Endothelial cell of umbilical vein (primary cell): ENCODE measurements at regions not wholly inside any gene's neighbourhood (a gene's known extent, or its start where the extent isn't known, plus 50 kb on each side); places are given as distances from the start of the nearest gene placed in this dataset.
"Not testable (repeated sequence)": the region's sequence is repeated elsewhere in the genome, so short reads cannot be mapped to it uniquely, and the experiment has no call there.

Source experiments
- BruUV-seq: library from RNA; stranded (reverse); fragments of 400-500 nt; replicated peaks from 2 replicates; lab custom pipeline; 2021; lab: Mats Ljungman, UMichigan
- CTCF ChIA-PET: fragments of 300-600, 350-600 bp; sonication (Branson Sonifier 250); formaldehyde crosslinking; loops from one replicate; lab custom pipeline; 2021; ENCODE audit warnings: antibody characterized with exemption, inconsistent platforms; lab: Charles Lee
- POLR2A ChIA-PET: fragments of 300-600, 350-600 bp; sonication (Branson Sonifier 250); formaldehyde crosslinking; loops from one replicate; lab custom pipeline; 2021; ENCODE audit warnings: antibody characterized with exemption, inconsistent platforms; lab: Charles Lee
- DNase-seq: peaks from one replicate; pipeline ENCODE4 v3.0.0-alpha.2; 2011; ENCODE audit warnings: low read depth, low spot score
- FAIRE-seq: peaks from 2 replicates; lab custom pipeline; 2011; peaks lifted over from hg19 to GRCh38; lab: Jason Lieb, UNC
- H2AFZ ChIP-seq: 2 replicates; pipeline ENCODE4 v1.6.0; 2012; ENCODE audit warnings: low read depth, low read length, control low read depth, inconsistent platforms
- H3K27ac ChIP-seq: 2 replicates; pipeline ENCODE4 v1.5.1; 2011; ENCODE audit warnings: low read depth, mild to moderate bottlenecking, control low read depth, low read length, moderate library complexity; ENCODE audit not compliant: insufficient read depth
- H3K27me3 ChIP-seq, 2 experiments: 2 replicates each; pipeline versions ENCODE4 v1.6.0 to v1.6.1; 2011; ENCODE audit warnings: low read length in 2 of 2, mixed read lengths in 1 of 2; ENCODE audit not compliant: control insufficient read depth in 2 of 2, insufficient read depth in 2 of 2
- H3K36me3 ChIP-seq, 2 experiments: 2 replicates in 1 of 2; 3 replicates in 1 of 2; pipeline ENCODE4 v1.5.1; 2011; ENCODE audit warnings: low read length in 2 of 2, mild to moderate bottlenecking in 1 of 2, moderate library complexity in 1 of 2; ENCODE audit not compliant: control insufficient read depth in 2 of 2, insufficient read depth in 2 of 2; ENCODE audit errors: extremely low read depth in 1 of 2
- H3K4me1 ChIP-seq: 3 replicates; pipeline ENCODE4 v1.5.1; 2011; ENCODE audit warnings: mild to moderate bottlenecking, low read length; ENCODE audit not compliant: control insufficient read depth, insufficient read depth; ENCODE audit errors: extremely low read depth
- H3K4me2 ChIP-seq: 2 replicates; pipeline ENCODE4 v1.6.1; 2011; ENCODE audit warnings: low read length, control low read depth, mixed read lengths; ENCODE audit not compliant: insufficient read depth
- H3K4me3 ChIP-seq, 3 experiments: fragments of 200-600 bp in 1 of 3; sonication (generic), shearing (Covaris generic) in 1 of 3; replicated peaks in 1 of 3; 2 replicates each; pipeline ENCODE4 v1.5.1; 2011 to 2016; ENCODE audit warnings: control low read depth in 3 of 3, low read length in 3 of 3, mild to moderate bottlenecking in 2 of 3, inconsistent platforms in 1 of 3, low read depth in 1 of 3, moderate library complexity in 1 of 3; ENCODE audit not compliant: insufficient read depth in 1 of 3
- H3K79me2 ChIP-seq: 2 replicates; pipeline ENCODE4 v1.6.0; 2012; ENCODE audit warnings: low read length, inconsistent platforms; ENCODE audit not compliant: control insufficient read depth, insufficient read depth
- H3K9ac ChIP-seq: replicated peaks from 2 replicates; pipeline ENCODE3; 2011; ENCODE audit warnings: low read length, control low read depth; ENCODE audit not compliant: insufficient read depth; ENCODE audit errors: extremely low read depth
- H3K9me1 ChIP-seq: replicated peaks from 3 replicates; pipeline ENCODE4 v1.6.0; 2011; ENCODE audit warnings: mild to moderate bottlenecking, low read length; ENCODE audit not compliant: control insufficient read depth, insufficient read depth; ENCODE audit errors: extremely low read depth
- H3K9me3 ChIP-seq: replicated peaks from 2 replicates; pipeline ENCODE4 v1.5.1; 2012; ENCODE audit warnings: low read length, inconsistent platforms; ENCODE audit not compliant: control insufficient read depth, insufficient read depth
- H4K20me1 ChIP-seq: replicated peaks from 2 replicates; pipeline ENCODE3; 2011; ENCODE audit warnings: mild to moderate bottlenecking, low read length; ENCODE audit not compliant: control insufficient read depth, insufficient read depth; ENCODE audit errors: extremely low read depth
- FOS ChIP-seq: IDR thresholded peaks from 2 replicates; pipeline ENCODE4 v1.6.1; 2011; ENCODE audit warnings: mild to moderate bottlenecking, low read length, moderate library complexity, borderline replicate concordance; ENCODE audit not compliant: insufficient read depth
- GATA2 ChIP-seq: IDR thresholded peaks from 2 replicates; pipeline ENCODE4 v1.7.0; 2011; ENCODE audit warnings: low read depth, mild to moderate bottlenecking, moderate library complexity, mixed read lengths, low read length; ENCODE audit not compliant: insufficient read length, insufficient read depth
- JUN ChIP-seq: IDR thresholded peaks from 2 replicates; pipeline ENCODE4 v1.6.1; 2011; ENCODE audit warnings: borderline replicate concordance, low read depth; ENCODE audit not compliant: insufficient read length, insufficient read depth
- MYC ChIP-seq: IDR thresholded peaks from one replicate; pipeline ENCODE4 v1.6.1; 2011; ENCODE audit warnings: mild to moderate bottlenecking, low read depth, low read length
- POLR2A ChIP-seq: IDR thresholded peaks from 2 replicates; pipeline ENCODE4 v1.6.1; 2012; ENCODE audit warnings: low read depth, mild to moderate bottlenecking, control low read depth, low read length
- dilution Hi-C: fragments of 300-500 bp; cut with MboI; formaldehyde crosslinking; loops from one replicate; pipeline ENCODE4 v1.15.0; 2019; ENCODE audit warnings: low sequenced_read_pairs; ENCODE audit not compliant: extremely low pct_ligation_motif_present
- intact Hi-C: fragments of 100-400 bp; cut with micrococcal nuclease; formaldehyde crosslinking; loops from one replicate; pipeline ENCODE4 v1.10.0; 2022
- TF ChIP-seq, protein P1 (sequence below): IDR thresholded peaks from 2 replicates; pipeline ENCODE4 v1.6.1; 2011; ENCODE audit not compliant: insufficient read depth, insufficient read length

DNA sequence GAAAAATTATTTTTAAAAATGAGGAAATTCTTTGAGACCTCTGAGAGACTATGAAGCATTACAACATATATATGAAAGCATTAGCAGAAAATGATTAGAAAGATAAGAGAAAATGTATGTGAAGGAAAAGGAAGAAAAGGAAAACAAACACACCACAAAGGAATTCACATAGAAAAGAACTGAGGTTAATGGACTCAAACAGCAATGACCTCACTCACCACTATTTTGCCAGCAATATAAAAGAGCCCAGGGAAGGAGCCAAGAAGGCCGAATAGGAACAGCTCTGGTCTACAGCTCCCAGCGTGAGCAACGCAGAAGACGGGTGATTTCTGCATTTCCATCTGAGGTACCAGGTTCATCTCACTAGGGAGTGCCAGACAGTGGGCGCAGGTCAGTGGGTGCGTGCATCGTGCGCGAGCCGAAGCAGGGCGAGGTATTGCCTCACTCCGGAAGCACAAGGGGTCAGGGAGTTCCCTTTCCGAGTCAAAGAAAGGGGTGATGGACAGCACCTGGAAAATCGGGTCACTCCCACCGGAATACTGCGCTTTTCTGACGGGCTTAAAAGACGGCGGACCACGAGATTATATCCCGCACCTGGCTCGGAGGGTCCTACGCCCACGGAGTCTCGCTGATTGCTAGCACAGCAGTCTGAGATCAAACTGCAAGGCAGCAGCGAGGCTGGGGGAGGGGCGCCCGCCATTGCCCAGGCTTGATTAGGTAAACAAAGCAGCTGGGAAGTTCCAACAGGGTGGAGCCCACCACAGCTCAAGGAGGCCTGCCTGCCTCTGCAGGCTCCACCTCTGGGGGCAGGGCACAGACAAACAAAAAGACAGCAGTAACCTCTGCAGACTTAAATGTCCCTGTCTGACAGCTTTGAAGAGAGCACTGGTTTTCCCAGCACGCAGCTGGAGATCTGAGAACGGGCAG, 1075.2 kb upstream of the NOVA1 start:
- H3K27me3 ChIP-seq, CTCF ChIA-PET, H3K79me2 ChIP-seq, intact Hi-C loops, H4K20me1 ChIP-seq, H2AFZ ChIP-seq, dilution Hi-C loops, H3K9me1 ChIP-seq, H3K4me3 ChIP-seq, H3K36me3 ChIP-seq, H3K9me3 ChIP-seq, FAIRE-seq, POLR2A ChIA-PET: not testable (repeated sequence)
- peak overlapping the region; percentile 34 for H3K9ac ChIP-seq
- H3K4me2 ChIP-seq, result peak overlapping the region; percentile 62
- H3K4me1 ChIP-seq, result peaks cover 20% of the 10 kb centered on the region
- TF ChIP-seq JUN, result peak; percentile 37
- peak; percentile 40 for TF ChIP-seq GATA2
- peak; percentile 72 for DNase-seq
- peak overlapping the region; percentile 55 for H3K27ac ChIP-seq
- TSS peak; percentile 66 for BruUV-seq

- Histone ChIP-seq H3K27ac (no peak overlapping the region), H3K4me2 (no peak overlapping the region), H3K9me1 (no peaks in the 10 kb centered on the region), H3K36me3 (no peaks in the 10 kb centered on the region), H3K4me1 (peaks cover 11% of the 10 kb centered on the region), H3K9ac (no peak overlapping the region), H3K4me3 (no peak overlapping the region), H3K27me3 (no peaks in the 10 kb centered on the region), H4K20me1 (no peaks in the 10 kb centered on the region), H2AFZ (no peak overlapping the region), H3K9me3 (no peaks in the 10 kb centered on the region), H3K79me2 (no peaks in the 10 kb centered on the region)
- DNase-seq, result peak; percentile 29
- CTCF ChIA-PET, result no interaction called here
- FAIRE-seq, result no peak
- TF ChIP-seq, protein P1, sequence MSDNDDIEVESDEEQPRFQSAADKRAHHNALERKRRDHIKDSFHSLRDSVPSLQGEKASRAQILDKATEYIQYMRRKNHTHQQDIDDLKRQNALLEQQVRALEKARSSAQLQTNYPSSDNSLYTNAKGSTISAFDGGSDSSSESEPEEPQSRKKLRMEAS, result no peak
- peak; percentile 11 for TF ChIP-seq FOS
- TF ChIP-seq POLR2A, result no peak
- no peak for TF ChIP-seq MYC
- TF ChIP-seq JUN, result no peak
- peak; percentile 49 for TF ChIP-seq GATA2
- POLR2A ChIA-PET, result no interaction called here
- BruUV-seq, result no TSS peak
- dilution Hi-C loops (no loop called here), intact Hi-C loops (loop anchor here (10.0 kb wide), 1 partner anchor 719 kb away; no protein-coding TSS in a partner anchor)
Observed at GRCh38 chr14:27686137-27686536, 1080.5 kb upstream of the FOXG1 start.
